Activated T-cell treated with anti-CD3 and anti-CD28 coated beads, Interleukin-2, amount 50 U/mL, for 24 hours (primary cell): ENCODE measurements at regions not wholly inside any gene's neighbourhood (a gene's known extent, or its start where the extent isn't known, plus 50 kb on each side); places are given as distances from the start of the nearest gene placed in this dataset.

ENCODE experiments used
- DNase-seq: peaks from one replicate; pipeline ENCODE4 v3.0.0-alpha.2; 2020
- H3K27ac Mint-ChIP-seq: 2 replicates; pipeline ENCODE4 v1.8.0; 2020; ENCODE audit warnings: mild to moderate bottlenecking, mixed read lengths
- H3K27me3 Mint-ChIP-seq: 2 replicates; pipeline ENCODE4 v1.8.0; 2020; ENCODE audit warnings: mixed read lengths
- H3K36me3 Mint-ChIP-seq: 2 replicates; pipeline ENCODE4 v1.8.0; 2020; ENCODE audit warnings: low read depth, mixed read lengths
- H3K4me1 Mint-ChIP-seq: 2 replicates; pipeline ENCODE4 v1.8.0; 2020; ENCODE audit warnings: low read depth, mixed read lengths
- H3K4me3 Mint-ChIP-seq: 2 replicates; pipeline ENCODE4 v1.8.0; 2020; ENCODE audit warnings: mild to moderate bottlenecking, moderate library complexity, mixed read lengths
- H3K9me3 Mint-ChIP-seq: 2 replicates; pipeline ENCODE4 v1.8.0; 2020; ENCODE audit warnings: mixed read lengths

DNA sequence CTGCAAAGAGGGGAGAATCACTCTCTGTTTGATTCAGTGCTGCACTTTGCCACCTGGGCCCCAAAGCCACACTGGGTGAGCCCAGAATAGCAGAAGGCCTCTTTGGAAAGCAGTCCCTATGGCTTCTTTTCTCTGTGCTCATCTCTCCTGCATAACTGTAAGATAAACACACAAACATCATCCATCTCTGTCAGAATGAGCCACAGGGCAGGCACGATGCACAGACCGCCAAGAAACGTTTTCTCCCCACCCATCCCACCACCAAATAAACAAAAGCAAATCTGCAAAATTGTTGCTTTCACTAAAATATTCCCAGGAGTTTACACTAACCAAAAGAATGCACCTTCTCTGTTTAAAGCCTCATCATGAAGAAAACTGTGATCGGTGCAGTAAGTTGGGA is 196.4 kb upstream of the POU2AF2 start:
- Mint-ChIP-seq H3K4me1 (no peaks in the 10 kb centered on the region), H3K27me3 (peaks cover 9% of the 10 kb centered on the region), H3K9me3 (no peaks in the 10 kb centered on the region), H3K27ac (no peak overlapping the region), H3K36me3 (no peaks in the 10 kb centered on the region), H3K4me3 (no peak overlapping the region)
- no peak for DNase-seq

GRCh38 chr11:111047374-111047773 is 198.2 kb upstream of the POU2AF2 start:
- DNase-seq = no peak
- Mint-ChIP-seq H3K4me1 (no peaks in the 10 kb centered on the region), H3K4me3 (no peak overlapping the region), H3K27ac (no peak overlapping the region), H3K36me3 (no peaks in the 10 kb centered on the region), H3K27me3 (peaks cover 9% of the 10 kb centered on the region), H3K9me3 (no peaks in the 10 kb centered on the region)

DNA sequence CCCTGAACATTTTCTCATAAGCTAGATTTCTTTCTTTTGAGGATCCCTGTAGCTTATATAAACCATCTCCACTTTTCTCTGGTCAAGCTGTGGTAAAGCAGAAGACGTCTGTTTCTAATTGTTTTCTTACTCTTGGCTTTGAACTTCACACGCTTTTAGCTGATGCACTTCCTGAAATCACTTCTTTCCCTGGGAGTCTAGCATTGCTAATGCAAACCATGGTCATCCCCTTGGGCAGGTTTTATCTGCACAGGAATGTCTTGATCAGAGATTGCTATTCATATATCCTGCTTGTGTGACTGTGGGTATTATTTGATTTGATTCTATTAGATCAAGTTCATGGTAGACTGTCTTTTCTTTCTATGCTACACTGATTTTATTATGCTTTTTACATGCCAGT is 199.2 kb upstream of the POU2AF2 start:
- Mint-ChIP-seq H3K27ac (no peak overlapping the region), H3K4me3 (no peak overlapping the region), H3K4me1 (no peaks in the 10 kb centered on the region), H3K27me3 (peaks cover 9% of the 10 kb centered on the region), H3K9me3 (no peaks in the 10 kb centered on the region), H3K36me3 (no peaks in the 10 kb centered on the region)
- DNase-seq = no peak

GRCh38 chr11:111045874-111046273 is 199.7 kb upstream of the POU2AF2 start:
- no peak overlapping the region for H3K27ac Mint-ChIP-seq
- no peak overlapping the region for H3K4me3 Mint-ChIP-seq
- peaks cover 9% of the 10 kb centered on the region for H3K27me3 Mint-ChIP-seq
- H3K4me1 Mint-ChIP-seq = no peaks in the 10 kb centered on the region
- H3K36me3 Mint-ChIP-seq = no peaks in the 10 kb centered on the region
- no peaks in the 10 kb centered on the region for H3K9me3 Mint-ChIP-seq
- no peak for DNase-seq

- Mint-ChIP-seq H3K4me3 (no peak overlapping the region), H3K9me3 (no peaks in the 10 kb centered on the region), H3K36me3 (no peaks in the 10 kb centered on the region), H3K27me3 (peaks cover 9% of the 10 kb centered on the region), H3K4me1 (no peaks in the 10 kb centered on the region), H3K27ac (no peak overlapping the region)
- no peak for DNase-seq
Measured at GRCh38 chr11:111045407-111045803, 200.1 kb upstream of the POU2AF2 start.

DNA sequence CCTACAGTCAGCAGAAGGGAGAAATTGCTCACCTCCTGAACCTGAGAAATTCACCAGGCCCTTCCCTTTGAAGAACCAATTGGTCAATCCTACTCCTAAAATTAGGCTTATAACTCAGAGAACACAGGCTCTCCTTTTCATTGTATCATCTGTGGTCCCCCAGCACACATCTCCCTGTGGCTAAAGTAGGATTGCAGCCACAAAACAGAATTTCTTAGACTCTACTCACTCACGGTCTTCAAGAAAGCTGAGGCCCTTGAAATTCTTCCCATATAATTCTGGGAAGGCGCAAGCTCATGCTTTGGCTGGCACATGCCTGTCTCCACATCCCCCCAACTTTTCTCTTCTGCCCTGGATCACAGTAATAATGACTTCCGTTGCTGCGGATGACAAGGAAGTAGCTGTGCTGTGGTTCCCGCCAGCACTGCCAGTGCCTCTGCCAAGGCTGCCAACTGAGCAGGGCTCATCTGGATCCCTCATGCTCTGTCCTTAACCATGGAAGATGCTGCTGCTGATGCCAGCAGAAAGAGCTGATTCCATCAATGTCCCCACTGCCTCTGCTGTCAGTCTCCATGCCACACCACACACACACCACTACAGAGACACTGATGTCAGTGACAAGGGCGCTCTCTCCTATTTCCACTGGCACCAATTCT is 200.6 kb upstream of the POU2AF2 start:
- no peaks in the 10 kb centered on the region for H3K9me3 Mint-ChIP-seq
- DNase-seq = no peak
- H3K4me1 Mint-ChIP-seq = no peaks in the 10 kb centered on the region
- peaks cover 9% of the 10 kb centered on the region for H3K27me3 Mint-ChIP-seq
- H3K4me3 Mint-ChIP-seq = no peak overlapping the region
- no peaks in the 10 kb centered on the region for H3K36me3 Mint-ChIP-seq
- H3K27ac Mint-ChIP-seq = no peak overlapping the region

- no peaks in the 10 kb centered on the region for H3K36me3 Mint-ChIP-seq
- peaks cover 3% of the 10 kb centered on the region for H3K27me3 Mint-ChIP-seq
Measured at GRCh38 chr11:111039982-111040381, 205.5 kb upstream of the POU2AF2 start.

DNA sequence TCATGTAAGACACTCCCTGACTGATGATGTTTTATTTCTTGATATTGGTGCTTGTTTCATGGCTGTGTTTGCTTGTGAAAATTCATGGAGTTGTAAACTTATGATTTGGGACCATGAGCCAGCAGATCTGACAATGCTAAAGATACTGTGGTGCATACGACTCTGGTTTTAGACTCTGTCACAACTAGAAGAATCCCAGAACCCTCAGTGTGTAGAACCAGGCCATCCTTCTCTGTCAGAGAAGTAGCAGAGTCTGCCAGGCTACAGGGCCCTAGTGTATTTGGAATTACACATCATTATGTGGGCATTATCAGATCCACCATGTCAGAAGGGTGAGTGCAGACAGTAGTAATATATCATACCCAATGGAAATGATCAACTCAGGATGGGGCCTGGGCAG is 209.8 kb upstream of the POU2AF2 start:
- Mint-ChIP-seq H3K4me1 (no peaks in the 10 kb centered on the region), H3K36me3 (no peaks in the 10 kb centered on the region), H3K27ac (no peak overlapping the region), H3K27me3 (no peaks in the 10 kb centered on the region), H3K4me3 (no peak overlapping the region), H3K9me3 (peaks cover 6% of the 10 kb centered on the region)
- no peak for DNase-seq

More at GRCh38 chr11:111039982-111040381, 205.5 kb upstream of the POU2AF2 start:
- DNase-seq = no peak
- no peak overlapping the region for H3K27ac Mint-ChIP-seq
- H3K4me1 Mint-ChIP-seq = no peaks in the 10 kb centered on the region
- H3K4me3 Mint-ChIP-seq = no peak overlapping the region
- H3K9me3 Mint-ChIP-seq = peaks cover 4% of the 10 kb centered on the region

- peaks cover 13% of the 10 kb centered on the region for H3K9me3 Mint-ChIP-seq
- no peak for DNase-seq
- H3K4me3 Mint-ChIP-seq = no peak overlapping the region
- H3K27me3 Mint-ChIP-seq = peaks cover 18% of the 10 kb centered on the region
- no peak overlapping the region for H3K27ac Mint-ChIP-seq
- no peaks in the 10 kb centered on the region for H3K36me3 Mint-ChIP-seq
- no peaks in the 10 kb centered on the region for H3K4me1 Mint-ChIP-seq
Measured at GRCh38 chr11:111026241-111026640, 219.3 kb upstream of the POU2AF2 start.

DNA sequence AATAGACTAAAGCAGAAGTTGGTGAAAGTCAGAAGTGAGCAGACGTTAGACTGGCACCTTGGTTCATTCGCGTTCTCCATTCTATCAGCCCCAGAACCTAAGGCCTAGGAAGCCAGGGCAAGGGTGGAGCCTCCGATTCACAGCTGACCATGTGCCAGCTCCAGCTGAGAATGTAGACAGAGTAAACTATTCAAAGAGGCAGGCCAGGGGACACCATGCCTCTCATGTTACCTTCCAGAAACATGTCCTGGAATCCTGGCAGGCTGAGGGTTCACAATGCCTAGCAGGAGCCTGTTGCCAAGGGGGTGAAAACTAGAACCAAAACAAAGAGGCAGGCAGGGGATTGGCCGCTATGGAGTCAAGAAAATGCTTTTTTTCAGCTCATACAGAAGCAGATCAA is 224.4 kb upstream of the POU2AF2 start:
- H3K9me3 Mint-ChIP-seq = no peaks in the 10 kb centered on the region
- H3K36me3 Mint-ChIP-seq = no peaks in the 10 kb centered on the region
- H3K27ac Mint-ChIP-seq = no peak overlapping the region
- peaks cover 14% of the 10 kb centered on the region for H3K27me3 Mint-ChIP-seq
- no peaks in the 10 kb centered on the region for H3K4me1 Mint-ChIP-seq
- DNase-seq = no peak
- no peak overlapping the region for H3K4me3 Mint-ChIP-seq

DNA sequence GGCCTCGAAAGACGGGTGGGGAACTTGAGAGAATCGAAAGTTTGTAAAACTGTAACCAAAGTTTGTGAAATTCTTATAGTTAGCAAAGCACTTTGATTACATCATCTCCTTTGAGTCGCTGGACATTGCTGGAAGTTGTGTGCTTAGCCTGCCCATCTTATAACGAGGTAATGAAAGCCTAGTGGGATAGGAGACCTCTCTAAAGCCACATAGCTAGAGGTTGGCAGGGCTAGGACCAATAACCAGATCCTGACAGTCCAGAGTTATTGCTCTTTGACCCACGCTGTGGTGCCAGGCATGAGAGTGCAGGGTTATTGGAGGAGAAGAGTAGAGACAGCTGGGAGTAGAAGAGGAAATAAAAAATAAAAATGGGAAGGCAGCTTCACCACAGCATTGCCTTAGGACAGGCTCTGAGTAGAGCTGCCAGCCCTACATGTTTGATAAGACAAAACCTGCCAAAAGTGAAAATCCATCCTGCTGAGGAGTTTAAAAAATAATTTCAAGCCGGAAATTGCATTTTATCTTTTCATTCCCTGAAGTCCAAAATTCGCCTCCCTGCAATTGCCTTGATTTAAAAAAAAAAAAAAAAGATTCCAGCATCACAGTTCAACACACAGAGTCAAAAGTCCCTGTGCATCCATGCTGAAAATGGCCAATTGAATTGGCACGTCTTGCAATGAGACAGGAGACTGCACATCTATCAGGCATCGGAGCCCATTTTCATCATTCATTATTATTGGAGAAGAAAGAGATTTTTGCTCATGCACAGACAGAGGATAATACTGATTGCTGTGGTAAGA is 225.5 kb upstream of the POU2AF2 start:
- Mint-ChIP-seq H3K36me3 (no peaks in the 10 kb centered on the region), H3K27me3 (peaks cover 9% of the 10 kb centered on the region), H3K9me3 (no peaks in the 10 kb centered on the region), H3K4me1 (no peaks in the 10 kb centered on the region), H3K4me3 (no peak overlapping the region), H3K27ac (no peak overlapping the region)
- no peak for DNase-seq

- no peak overlapping the region for H3K4me3 Mint-ChIP-seq
- H3K27me3 Mint-ChIP-seq = peaks cover 11% of the 10 kb centered on the region
- no peaks in the 10 kb centered on the region for H3K9me3 Mint-ChIP-seq
Measured at GRCh38 chr11:111019451-111019850, 226.1 kb upstream of the POU2AF2 start.

GRCh38 chr11:111018566-111018965 is 227.0 kb upstream of the POU2AF2 start:
- H3K9me3 Mint-ChIP-seq = no peaks in the 10 kb centered on the region
- H3K4me3 Mint-ChIP-seq = no peak overlapping the region
- H3K36me3 Mint-ChIP-seq = no peaks in the 10 kb centered on the region
- peaks cover 15% of the 10 kb centered on the region for H3K27me3 Mint-ChIP-seq
- no peak for DNase-seq
- no peaks in the 10 kb centered on the region for H3K4me1 Mint-ChIP-seq
- no peak overlapping the region for H3K27ac Mint-ChIP-seq

More at GRCh38 chr11:111019451-111019850, 226.1 kb upstream of the POU2AF2 start:
- Mint-ChIP-seq H3K36me3 (no peaks in the 10 kb centered on the region), H3K27ac (no peak overlapping the region), H3K4me1 (no peaks in the 10 kb centered on the region)
- no peak for DNase-seq

GRCh38 chr11:111012491-111012890 is 233.0 kb upstream of the POU2AF2 start:
- no peaks in the 10 kb centered on the region for H3K9me3 Mint-ChIP-seq

DNA sequence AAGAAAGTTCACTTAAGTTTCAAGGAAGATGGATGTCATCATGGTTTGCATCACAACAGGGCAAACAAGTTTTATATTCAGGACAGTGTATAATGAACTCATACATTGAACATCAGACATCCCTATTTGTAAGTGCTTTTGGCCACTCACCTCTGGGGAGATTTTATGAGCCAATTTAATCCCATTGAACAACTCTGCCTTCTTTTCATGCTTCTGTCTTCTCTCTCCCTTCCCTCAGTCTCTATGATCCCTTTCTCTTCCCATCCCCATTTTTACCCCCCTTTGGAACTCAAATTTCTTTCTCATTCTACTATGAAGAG is 234.3 kb upstream of the POU2AF2 start:
- DNase-seq = no peak

More at GRCh38 chr11:111012491-111012890, 233.0 kb upstream of the POU2AF2 start:
- Mint-ChIP-seq H3K27me3 (peaks cover 13% of the 10 kb centered on the region), H3K4me1 (no peaks in the 10 kb centered on the region), H3K27ac (no peak overlapping the region), H3K4me3 (no peak overlapping the region), H3K36me3 (no peaks in the 10 kb centered on the region)
- DNase-seq = no peak

More for the DNA sequence above, 234.3 kb upstream of the POU2AF2 start:
- Mint-ChIP-seq H3K36me3 (no peaks in the 10 kb centered on the region), H3K4me3 (no peak overlapping the region), H3K4me1 (no peaks in the 10 kb centered on the region), H3K27me3 (peaks cover 13% of the 10 kb centered on the region), H3K9me3 (no peaks in the 10 kb centered on the region), H3K27ac (no peak overlapping the region)
